Hepatocyte (in vitro differentiated cells): ENCODE measurements at regions not wholly inside any gene's neighbourhood (a gene's known extent, or its start where the extent isn't known, plus 50 kb on each side); places are given as distances from the start of the nearest gene placed in this dataset.
A peak's percentile ranks its signal among the peaks of the same experiment; 100 is the strongest.

Experiments
- DNase-seq: peaks from one replicate; pipeline ENCODE4 v3.0.0-alpha.2; 2016; ENCODE audit warnings: low spot score
- H2AFZ ChIP-seq: fragments of 200-600 bp; sonication (generic); 2 replicates; pipeline ENCODE4 v1.6.0; 2016; ENCODE audit warnings: antibody characterized with exemption, mild to moderate bottlenecking
- H3K27ac ChIP-seq: fragments of 200-600 bp; sonication (generic); 2 replicates; pipeline ENCODE4 v1.5.1; 2016; ENCODE audit warnings: mild to moderate bottlenecking
- H3K27me3 ChIP-seq: fragments of 200-600 bp; sonication (generic); 2 replicates; pipeline ENCODE4 v1.6.1; 2016
- H3K36me3 ChIP-seq: fragments of 200-600 bp; sonication (generic); replicated peaks from 2 replicates; pipeline ENCODE4 v1.5.1; 2016; ENCODE audit warnings: low read depth; ENCODE audit not compliant: insufficient read depth
- H3K4me1 ChIP-seq: fragments of 200-600 bp; sonication (generic); 2 replicates; pipeline ENCODE4 v1.5.1; 2016; ENCODE audit warnings: mild to moderate bottlenecking, moderate library complexity; ENCODE audit not compliant: insufficient read depth
- H3K4me2 ChIP-seq: fragments of 200-600 bp; sonication (generic); 2 replicates; pipeline ENCODE4 v1.6.0; 2016
- H3K4me3 ChIP-seq: fragments of 200-600 bp; sonication (generic); 2 replicates; pipeline ENCODE4 v1.5.1; 2016; ENCODE audit warnings: mild to moderate bottlenecking
- H3K79me2 ChIP-seq: fragments of 200-600 bp; sonication (generic); 2 replicates; pipeline ENCODE4 v1.6.0; 2017; ENCODE audit warnings: mild to moderate bottlenecking
- H3K9me2 ChIP-seq: fragments of 200-600 bp; sonication (generic); replicated peaks from 2 replicates; pipeline ENCODE4 v1.6.0; 2017; ENCODE audit warnings: mild to moderate bottlenecking; ENCODE audit not compliant: insufficient read depth
- H3K9me3 ChIP-seq: fragments of 200-600 bp; sonication (generic); 2 replicates; pipeline ENCODE4 v1.5.1; 2016; ENCODE audit warnings: low read depth, mild to moderate bottlenecking
- H4K20me1 ChIP-seq: fragments of 200-600 bp; sonication (generic); 2 replicates; pipeline ENCODE4 v1.6.0; 2016; ENCODE audit warnings: mild to moderate bottlenecking; ENCODE audit not compliant: insufficient read depth, poor library complexity, severe bottlenecking
- EZH2 ChIP-seq: fragments of 200-600 bp; sonication (generic); IDR thresholded peaks from 2 replicates; pipeline ENCODE4 v1.6.1; 2016; ENCODE audit warnings: antibody characterized with exemption, mild to moderate bottlenecking, borderline replicate concordance
- EZH2phosphoT487 ChIP-seq: fragments of 200-600 bp; sonication (generic); IDR thresholded peaks from one replicate; pipeline ENCODE4 v1.6.1; 2018; ENCODE audit warnings: antibody characterized with exemption, mild to moderate bottlenecking, low read depth, moderate library complexity; ENCODE audit not compliant: unreplicated experiment, severe bottlenecking
- WGBS: methylation state at CpG from one replicate; pipeline ENCODE4 v1.1.6; 2016; ENCODE audit warnings: low lambda C conversion rate; ENCODE audit errors: missing lambda C conversion rate; 5-methylcytosine and 5-hydroxymethylcytosine counted together
- TF ChIP-seq, protein P1 (sequence below): fragments of 200-600 bp; sonication (generic); IDR thresholded peaks from 2 replicates; pipeline ENCODE4 v1.5.1; 2016; ENCODE audit warnings: antibody characterized with exemption, mild to moderate bottlenecking; ENCODE audit not compliant: poor library complexity

DNA sequence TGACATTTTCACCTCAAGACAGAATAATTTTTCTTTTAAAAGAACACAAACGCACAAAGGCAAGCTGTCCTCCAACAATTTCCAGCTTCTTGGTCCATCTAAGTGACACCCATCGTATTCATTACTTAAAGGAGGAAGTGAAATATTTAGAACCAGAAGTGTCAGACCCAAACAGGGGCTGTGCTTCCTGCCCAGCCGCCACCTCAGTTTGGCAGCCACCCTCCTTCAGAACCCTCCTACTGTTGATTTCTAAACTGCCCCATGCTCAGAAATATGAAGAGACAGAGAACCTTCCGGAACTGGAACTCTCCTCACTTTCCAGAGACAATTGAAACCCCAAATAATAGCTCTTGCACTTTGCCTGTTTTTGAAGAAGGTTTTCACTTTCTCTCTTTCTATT is 734.8 kb upstream of the SALL3 start:
- H3K4me3 ChIP-seq = no peak overlapping the region
- H3K9me2 ChIP-seq = no peaks in the 10 kb centered on the region
- no peaks in the 10 kb centered on the region for H3K9me3 ChIP-seq
- TF ChIP-seq EZH2 = no peak
- TF ChIP-seq, protein P1, sequence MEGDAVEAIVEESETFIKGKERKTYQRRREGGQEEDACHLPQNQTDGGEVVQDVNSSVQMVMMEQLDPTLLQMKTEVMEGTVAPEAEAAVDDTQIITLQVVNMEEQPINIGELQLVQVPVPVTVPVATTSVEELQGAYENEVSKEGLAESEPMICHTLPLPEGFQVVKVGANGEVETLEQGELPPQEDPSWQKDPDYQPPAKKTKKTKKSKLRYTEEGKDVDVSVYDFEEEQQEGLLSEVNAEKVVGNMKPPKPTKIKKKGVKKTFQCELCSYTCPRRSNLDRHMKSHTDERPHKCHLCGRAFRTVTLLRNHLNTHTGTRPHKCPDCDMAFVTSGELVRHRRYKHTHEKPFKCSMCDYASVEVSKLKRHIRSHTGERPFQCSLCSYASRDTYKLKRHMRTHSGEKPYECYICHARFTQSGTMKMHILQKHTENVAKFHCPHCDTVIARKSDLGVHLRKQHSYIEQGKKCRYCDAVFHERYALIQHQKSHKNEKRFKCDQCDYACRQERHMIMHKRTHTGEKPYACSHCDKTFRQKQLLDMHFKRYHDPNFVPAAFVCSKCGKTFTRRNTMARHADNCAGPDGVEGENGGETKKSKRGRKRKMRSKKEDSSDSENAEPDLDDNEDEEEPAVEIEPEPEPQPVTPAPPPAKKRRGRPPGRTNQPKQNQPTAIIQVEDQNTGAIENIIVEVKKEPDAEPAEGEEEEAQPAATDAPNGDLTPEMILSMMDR = no peak
- no peak for TF ChIP-seq EZH2phosphoT487
- H3K79me2 ChIP-seq = no peaks in the 10 kb centered on the region
- no peaks in the 10 kb centered on the region for H3K36me3 ChIP-seq
- no peaks in the 10 kb centered on the region for H4K20me1 ChIP-seq
- 70% methylated on average over 4 of the region's 4 CpGs for WGBS
- H3K4me1 ChIP-seq = peaks cover 6% of the 10 kb centered on the region
- H3K27ac ChIP-seq = no peak overlapping the region
- DNase-seq = no peak
- H2AFZ ChIP-seq = no peak overlapping the region
- H3K27me3 ChIP-seq = no peaks in the 10 kb centered on the region
- no peak overlapping the region for H3K4me2 ChIP-seq

DNA sequence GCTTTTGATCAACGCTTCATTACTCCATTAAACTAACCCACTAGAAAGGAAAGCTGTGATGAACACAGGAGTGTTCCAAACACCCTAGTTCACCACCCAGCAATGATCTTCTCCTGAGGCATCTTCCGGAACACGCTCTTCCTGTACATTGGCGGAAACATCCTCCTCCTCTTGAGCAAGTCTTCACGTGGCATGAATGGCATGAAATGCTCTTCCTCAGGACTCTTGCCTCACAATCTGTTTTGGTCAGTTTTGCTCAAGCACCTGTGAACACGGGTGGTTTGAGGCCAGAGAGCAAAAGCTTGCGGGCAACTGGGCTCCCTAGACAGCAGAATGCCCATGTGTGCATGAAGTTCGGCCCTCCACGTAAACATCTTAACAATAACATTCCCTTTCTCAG is 734.2 kb upstream of the SALL3 start:
- 76% methylated on average over 9 of the region's 9 CpGs for WGBS
- peak overlapping the region; percentile 33 for H3K4me2 ChIP-seq

DNA sequence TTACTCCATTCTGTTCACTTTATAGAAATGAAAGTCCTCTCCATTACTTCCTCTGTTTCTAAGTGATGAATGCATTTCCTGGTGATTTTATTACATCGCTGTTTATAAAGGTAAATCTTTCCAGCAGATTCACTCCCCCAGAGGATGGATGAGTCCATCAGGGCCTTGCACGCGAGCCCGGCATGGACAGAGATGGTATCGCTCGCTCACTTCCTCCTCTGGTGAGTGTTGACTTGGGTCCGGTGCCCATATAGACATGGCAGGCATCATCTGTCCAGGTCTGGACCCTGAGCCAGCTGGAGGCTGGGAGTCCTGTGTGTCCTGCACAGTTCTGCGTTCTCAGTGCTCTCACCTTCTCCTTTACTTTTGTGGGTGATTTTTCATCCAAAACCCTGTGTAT is 733.6 kb upstream of the SALL3 start:
- H3K4me2 ChIP-seq = peak overlapping the region; percentile 33
- 76% methylated on average over 8 of the region's 8 CpGs for WGBS
- H3K27ac ChIP-seq = no peak overlapping the region
- no peaks in the 10 kb centered on the region for H3K36me3 ChIP-seq
- TF ChIP-seq EZH2 = no peak
- TF ChIP-seq, protein P1 = no peak
- TF ChIP-seq EZH2phosphoT487 = no peak
- peaks cover 6% of the 10 kb centered on the region for H3K4me1 ChIP-seq
- H4K20me1 ChIP-seq = no peaks in the 10 kb centered on the region
- H2AFZ ChIP-seq = no peak overlapping the region
- no peak overlapping the region for H3K4me3 ChIP-seq
- no peaks in the 10 kb centered on the region for H3K27me3 ChIP-seq
- H3K9me2 ChIP-seq = no peaks in the 10 kb centered on the region
- no peaks in the 10 kb centered on the region for H3K79me2 ChIP-seq
- no peaks in the 10 kb centered on the region for H3K9me3 ChIP-seq
- DNase-seq = no peak

More for the DNA sequence above, 734.2 kb upstream of the SALL3 start:
- Histone ChIP-seq H3K4me3 (no peak overlapping the region), H3K9me2 (no peaks in the 10 kb centered on the region), H4K20me1 (no peaks in the 10 kb centered on the region), H3K79me2 (no peaks in the 10 kb centered on the region), H3K4me1 (peaks cover 6% of the 10 kb centered on the region), H3K27me3 (no peaks in the 10 kb centered on the region), H2AFZ (no peak overlapping the region), H3K36me3 (no peaks in the 10 kb centered on the region), H3K9me3 (no peaks in the 10 kb centered on the region), H3K27ac (peak overlapping the region; percentile 13)
- no peak for TF ChIP-seq EZH2
- TF ChIP-seq, protein P1 = no peak
- TF ChIP-seq EZH2phosphoT487 = no peak
- DNase-seq = no peak

DNA sequence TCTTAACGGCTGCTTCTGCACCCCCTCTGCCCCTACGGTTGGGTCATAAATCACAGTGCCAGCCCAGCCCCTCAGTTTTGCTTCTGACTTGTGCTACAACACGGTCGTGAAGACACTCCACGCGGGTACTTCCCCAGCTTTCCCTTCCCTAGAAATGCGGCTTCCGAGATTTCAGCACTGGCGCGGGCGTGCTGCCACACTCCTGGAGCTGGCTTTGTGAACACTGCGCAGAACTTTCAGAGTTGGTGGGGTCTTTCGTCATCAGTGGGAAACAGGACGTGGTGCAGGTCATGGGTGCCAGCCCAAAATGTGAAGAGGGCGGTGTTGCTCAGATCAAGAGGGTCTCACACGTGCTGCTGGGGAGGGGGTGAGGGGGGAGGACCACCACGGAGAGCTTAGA is 733.0 kb upstream of the SALL3 start:
- Histone ChIP-seq H3K9me2 (no peaks in the 10 kb centered on the region), H3K4me3 (no peak overlapping the region), H3K27me3 (no peaks in the 10 kb centered on the region), H2AFZ (no peak overlapping the region), H3K27ac (no peak overlapping the region), H3K36me3 (no peaks in the 10 kb centered on the region), H4K20me1 (no peaks in the 10 kb centered on the region), H3K4me2 (peak overlapping the region; percentile 37), H3K4me1 (peaks cover 4% of the 10 kb centered on the region), H3K9me3 (no peaks in the 10 kb centered on the region), H3K79me2 (no peaks in the 10 kb centered on the region)
- WGBS = 83% methylated on average over 16 of the region's 17 CpGs
- TF ChIP-seq EZH2phosphoT487 = no peak
- TF ChIP-seq, protein P1 = no peak
- no peak for DNase-seq
